ENCODE measurements at regions not wholly inside any gene's neighbourhood (a gene's known extent, or its start where the extent isn't known, plus 50 kb on each side); places are given as distances from the start of the nearest gene placed in this dataset.
A peak's percentile ranks its signal among the peaks of the same experiment; 100 is the strongest.

GRCh38 chr1:5552787-5553484, 439.3 kb downstream of the NPHP4 start:
- Histone ChIP-seq H3K9ac (ENCODE audit: low read length) (no peak overlapping the region), H3K36me3 (replicated peaks in 1 of 2; ENCODE audit: control extremely low read depth in 1 of 2, control insufficient read depth in 1 of 2, extremely low read depth in 1 of 2, insufficient read depth in 2 of 2, low read length in 1 of 2) (no peaks in the 10 kb centered on the region), H2AFZ (ENCODE audit: insufficient read depth, low read depth, low read length, poor library complexity, severe bottlenecking) (no peak overlapping the region), H3K27me3 (replicated peaks in 1 of 4; ENCODE audit: control extremely low read depth in 1 of 4, control insufficient read depth in 3 of 4, insufficient read depth in 4 of 4, low read length in 3 of 4) (no peaks in the 10 kb centered on the region), H3K4me1 (ENCODE audit: control insufficient read depth in 2 of 2, insufficient read depth in 2 of 2, low read length in 2 of 2) (no peaks in the 10 kb centered on the region), H4K20me1 (ENCODE audit: control insufficient read depth, insufficient read depth, low read length, poor library complexity, severe bottlenecking) (no peaks in the 10 kb centered on the region), H3K9me3 (ENCODE audit: control extremely low read depth in 1 of 3, control insufficient read depth in 2 of 3, insufficient read depth in 1 of 3, low read length in 2 of 3) (peaks cover 0 to 10% (median 1%) of the 10 kb centered on the region in 3 donors), H3K27ac (ENCODE audit: low read length in 2 of 2) (no peak overlapping the region), H3K79me2 (ENCODE audit: control insufficient read depth, insufficient read depth, low read length) (no peaks in the 10 kb centered on the region), H3K4me3 (ENCODE audit: control extremely low read depth in 1 of 5, extremely low read depth in 1 of 5, insufficient read depth in 1 of 5, low read depth in 2 of 5, low read length in 4 of 5) (no peak overlapping the region), H3K4me2 (replicated peaks; ENCODE audit: low read depth, low read length, poor library complexity, severe bottlenecking) (no peak overlapping the region)
- CTCF ChIA-PET = no interaction called here
- POLR2A ChIA-PET = no interaction called here
- Mint-ChIP-seq H3K4me3 (no peak overlapping the region), H3K4me1 (no peaks in the 10 kb centered on the region), H3K27me3 (peaks cover 9% of the 10 kb centered on the region), H3K9me3 (ENCODE audit: insufficient read depth) (peaks cover 2% of the 10 kb centered on the region), H3K27ac (peak overlapping the region; percentile 16)
- WGBS (ENCODE audit: insufficient coverage) = 69% methylated on average over 2 of the region's 3 CpGs
- intact Hi-C loops (cut with micrococcal nuclease) = no loop called here
- no peak for TF ChIP-seq EZH2 (IDR thresholded peaks at IDR 0.05; ENCODE audit: borderline replicate concordance, insufficient read depth, low read depth, low read length, poor library complexity, severe bottlenecking)
- TF ChIP-seq, protein P1, sequence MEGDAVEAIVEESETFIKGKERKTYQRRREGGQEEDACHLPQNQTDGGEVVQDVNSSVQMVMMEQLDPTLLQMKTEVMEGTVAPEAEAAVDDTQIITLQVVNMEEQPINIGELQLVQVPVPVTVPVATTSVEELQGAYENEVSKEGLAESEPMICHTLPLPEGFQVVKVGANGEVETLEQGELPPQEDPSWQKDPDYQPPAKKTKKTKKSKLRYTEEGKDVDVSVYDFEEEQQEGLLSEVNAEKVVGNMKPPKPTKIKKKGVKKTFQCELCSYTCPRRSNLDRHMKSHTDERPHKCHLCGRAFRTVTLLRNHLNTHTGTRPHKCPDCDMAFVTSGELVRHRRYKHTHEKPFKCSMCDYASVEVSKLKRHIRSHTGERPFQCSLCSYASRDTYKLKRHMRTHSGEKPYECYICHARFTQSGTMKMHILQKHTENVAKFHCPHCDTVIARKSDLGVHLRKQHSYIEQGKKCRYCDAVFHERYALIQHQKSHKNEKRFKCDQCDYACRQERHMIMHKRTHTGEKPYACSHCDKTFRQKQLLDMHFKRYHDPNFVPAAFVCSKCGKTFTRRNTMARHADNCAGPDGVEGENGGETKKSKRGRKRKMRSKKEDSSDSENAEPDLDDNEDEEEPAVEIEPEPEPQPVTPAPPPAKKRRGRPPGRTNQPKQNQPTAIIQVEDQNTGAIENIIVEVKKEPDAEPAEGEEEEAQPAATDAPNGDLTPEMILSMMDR (IDR thresholded peaks at IDR 0.05) = no peak
- DNase-seq = no peak
- no peak for ATAC-seq (ENCODE audit: low read depth)

- WGBS (ENCODE audit: insufficient coverage) = 12% methylated on average over 6 of the region's 8 CpGs
- POLR2A ChIA-PET = no interaction called here
- Mint-ChIP-seq H3K27me3 (peaks cover 8% of the 10 kb centered on the region), H3K4me1 (no peaks in the 10 kb centered on the region), H3K27ac (no peak overlapping the region), H3K9me3 (ENCODE audit: insufficient read depth) (peaks cover 2% of the 10 kb centered on the region), H3K4me3 (no peak overlapping the region)
- ATAC-seq (ENCODE audit: low read depth) (no peak), DNase-seq (no peak)
- intact Hi-C loops (cut with micrococcal nuclease) = no loop called here
- H3K9ac ChIP-seq (ENCODE audit: low read length) = no peak overlapping the region
- H4K20me1 ChIP-seq (ENCODE audit: control insufficient read depth, insufficient read depth, low read length, poor library complexity, severe bottlenecking) = no peaks in the 10 kb centered on the region
- H3K9me3 ChIP-seq (ENCODE audit: control extremely low read depth in 1 of 3, control insufficient read depth in 2 of 3, insufficient read depth in 1 of 3, low read length in 2 of 3) = peaks cover 0 to 8% (median 1%) of the 10 kb centered on the region in 3 donors
- H3K4me2 ChIP-seq (replicated peaks; ENCODE audit: low read depth, low read length, poor library complexity, severe bottlenecking) = no peak overlapping the region
- no peak overlapping the region for H3K4me3 ChIP-seq (ENCODE audit: control extremely low read depth in 1 of 5, extremely low read depth in 1 of 5, insufficient read depth in 1 of 5, low read depth in 2 of 5, low read length in 4 of 5)
- no peak overlapping the region for H2AFZ ChIP-seq (ENCODE audit: insufficient read depth, low read depth, low read length, poor library complexity, severe bottlenecking)
- H3K4me1 ChIP-seq (ENCODE audit: control insufficient read depth in 2 of 2, insufficient read depth in 2 of 2, low read length in 2 of 2) = no peaks in the 10 kb centered on the region
- no peak overlapping the region for H3K27ac ChIP-seq (ENCODE audit: low read length in 2 of 2)
- no peaks in the 10 kb centered on the region for H3K79me2 ChIP-seq (ENCODE audit: control insufficient read depth, insufficient read depth, low read length)
- CTCF ChIA-PET = interaction anchor here (0.8 kb wide), 1 partner anchor 36 kb away, joined by 3 read pairs; no protein-coding TSS in a partner anchor
- H3K36me3 ChIP-seq (replicated peaks in 1 of 2; ENCODE audit: control extremely low read depth in 1 of 2, control insufficient read depth in 1 of 2, extremely low read depth in 1 of 2, insufficient read depth in 2 of 2, low read length in 1 of 2) = no peaks in the 10 kb centered on the region
- TF ChIP-seq, protein P1 (IDR thresholded peaks at IDR 0.05) = no peak
- TF ChIP-seq EZH2 (IDR thresholded peaks at IDR 0.05; ENCODE audit: borderline replicate concordance, insufficient read depth, low read depth, low read length, poor library complexity, severe bottlenecking) = no peak
- H3K27me3 ChIP-seq (replicated peaks in 1 of 4; ENCODE audit: control extremely low read depth in 1 of 4, control insufficient read depth in 3 of 4, insufficient read depth in 4 of 4, low read length in 3 of 4) = no peaks in the 10 kb centered on the region
Observed at GRCh38 chr1:5551274-5551975, 440.8 kb downstream of the NPHP4 start.
